ENCODE measurements at regions not wholly inside any gene's neighbourhood (a gene's known extent, or its start where the extent isn't known, plus 50 kb on each side); places are given as distances from the start of the nearest gene placed in this dataset.

GRCh38 chr16:52800432-52800831 lies 252.3 kb downstream of the CHD9NB start:
- peaks cover 7% of the 10 kb centered on the region for H3K9me3 Mint-ChIP-seq
- no peaks in the 10 kb centered on the region for H3K36me3 Mint-ChIP-seq (ENCODE audit: low read depth)
- no peak overlapping the region for H3K4me3 Mint-ChIP-seq
- H3K27me3 Mint-ChIP-seq (ENCODE audit: low read depth): no peaks in the 10 kb centered on the region
- no peaks in the 10 kb centered on the region for H3K4me1 Mint-ChIP-seq (ENCODE audit: low read depth)
- no peak for DNase-seq (ENCODE audit: low spot score)
- no peak overlapping the region for H3K27ac Mint-ChIP-seq

GRCh38 chr16:52799149-52799548 lies 252.2 kb upstream of the TOX3 start:
- H3K27me3 Mint-ChIP-seq (ENCODE audit: low read depth): no peaks in the 10 kb centered on the region
- H3K4me3 Mint-ChIP-seq: no peak overlapping the region
- peaks cover 14% of the 10 kb centered on the region for H3K9me3 Mint-ChIP-seq
- H3K36me3 Mint-ChIP-seq (ENCODE audit: low read depth): no peaks in the 10 kb centered on the region
- H3K27ac Mint-ChIP-seq: no peak overlapping the region
- no peak for DNase-seq (ENCODE audit: low spot score)
- no peaks in the 10 kb centered on the region for H3K4me1 Mint-ChIP-seq (ENCODE audit: low read depth)

- peaks cover 7% of the 10 kb centered on the region for H3K9me3 Mint-ChIP-seq
- H3K4me1 Mint-ChIP-seq (ENCODE audit: low read depth): no peaks in the 10 kb centered on the region
- no peak overlapping the region for H3K27ac Mint-ChIP-seq
- H3K36me3 Mint-ChIP-seq (ENCODE audit: low read depth): no peaks in the 10 kb centered on the region
- H3K4me3 Mint-ChIP-seq: no peak overlapping the region
- DNase-seq (ENCODE audit: low spot score): no peak
- no peaks in the 10 kb centered on the region for H3K27me3 Mint-ChIP-seq (ENCODE audit: low read depth)
Measured at GRCh38 chr16:52787709-52788108, 240.8 kb upstream of the TOX3 start.

GRCh38 chr16:52786091-52786490 lies 239.1 kb upstream of the TOX3 start:
- Mint-ChIP-seq H3K4me3 (no peak overlapping the region), H3K9me3 (peaks cover 4% of the 10 kb centered on the region), H3K4me1 (ENCODE audit: low read depth) (no peaks in the 10 kb centered on the region), H3K36me3 (ENCODE audit: low read depth) (no peaks in the 10 kb centered on the region), H3K27ac (no peak overlapping the region), H3K27me3 (ENCODE audit: low read depth) (no peaks in the 10 kb centered on the region)
- DNase-seq (ENCODE audit: low spot score): no peak

- no peak for DNase-seq (ENCODE audit: low spot score)
- Mint-ChIP-seq H3K36me3 (ENCODE audit: low read depth) (no peaks in the 10 kb centered on the region), H3K27ac (no peak overlapping the region), H3K27me3 (ENCODE audit: low read depth) (no peaks in the 10 kb centered on the region), H3K4me3 (no peak overlapping the region), H3K4me1 (ENCODE audit: low read depth) (no peaks in the 10 kb centered on the region), H3K9me3 (no peaks in the 10 kb centered on the region)
Measured at GRCh38 chr16:52785653-52786052, 238.7 kb upstream of the TOX3 start.

GRCh38 chr16:52783616-52784015 lies 236.7 kb upstream of the TOX3 start:
- Mint-ChIP-seq H3K9me3 (no peaks in the 10 kb centered on the region), H3K4me1 (ENCODE audit: low read depth) (no peaks in the 10 kb centered on the region), H3K27me3 (ENCODE audit: low read depth) (no peaks in the 10 kb centered on the region), H3K27ac (no peak overlapping the region), H3K4me3 (no peak overlapping the region), H3K36me3 (ENCODE audit: low read depth) (no peaks in the 10 kb centered on the region)
- no peak for DNase-seq (ENCODE audit: low spot score)

GRCh38 chr16:52781005-52781630 lies 234.2 kb upstream of the TOX3 start:
- no peaks in the 10 kb centered on the region for H3K9me3 Mint-ChIP-seq
- no peaks in the 10 kb centered on the region for H3K4me1 Mint-ChIP-seq (ENCODE audit: low read depth)
- H3K36me3 Mint-ChIP-seq (ENCODE audit: low read depth): no peaks in the 10 kb centered on the region
- H3K27ac Mint-ChIP-seq: no peak overlapping the region
- no peak for DNase-seq (ENCODE audit: low spot score)
- H3K27me3 Mint-ChIP-seq (ENCODE audit: low read depth): no peaks in the 10 kb centered on the region
- H3K4me3 Mint-ChIP-seq: no peak overlapping the region

- Mint-ChIP-seq H3K36me3 (ENCODE audit: low read depth) (no peaks in the 10 kb centered on the region), H3K9me3 (no peaks in the 10 kb centered on the region), H3K4me3 (no peak overlapping the region), H3K27me3 (ENCODE audit: low read depth) (no peaks in the 10 kb centered on the region), H3K27ac (no peak overlapping the region), H3K4me1 (ENCODE audit: low read depth) (no peaks in the 10 kb centered on the region)
- no peak for DNase-seq (ENCODE audit: low spot score)
Measured at GRCh38 chr16:52773026-52773425, 226.1 kb upstream of the TOX3 start.

- no peaks in the 10 kb centered on the region for H3K36me3 Mint-ChIP-seq (ENCODE audit: low read depth)
- H3K4me1 Mint-ChIP-seq (ENCODE audit: low read depth): no peaks in the 10 kb centered on the region
- no peak for DNase-seq (ENCODE audit: low spot score)
- H3K4me3 Mint-ChIP-seq: no peak overlapping the region
- H3K27me3 Mint-ChIP-seq (ENCODE audit: low read depth): no peaks in the 10 kb centered on the region
- no peaks in the 10 kb centered on the region for H3K9me3 Mint-ChIP-seq
- no peak overlapping the region for H3K27ac Mint-ChIP-seq
Measured at GRCh38 chr16:52770828-52771227, 223.9 kb upstream of the TOX3 start.

- H3K9me3 Mint-ChIP-seq: peaks cover 9% of the 10 kb centered on the region
- H3K4me1 Mint-ChIP-seq (ENCODE audit: low read depth): no peaks in the 10 kb centered on the region
- H3K4me3 Mint-ChIP-seq: no peak overlapping the region
- DNase-seq (ENCODE audit: low spot score): no peak
- H3K36me3 Mint-ChIP-seq (ENCODE audit: low read depth): no peaks in the 10 kb centered on the region
- H3K27ac Mint-ChIP-seq: no peak overlapping the region
- no peaks in the 10 kb centered on the region for H3K27me3 Mint-ChIP-seq (ENCODE audit: low read depth)
Measured at GRCh38 chr16:52758473-52758855, 211.5 kb upstream of the TOX3 start.

GRCh38 chr16:52757746-52758472 lies 211.0 kb upstream of the TOX3 start:
- Mint-ChIP-seq H3K27me3 (ENCODE audit: low read depth) (no peaks in the 10 kb centered on the region), H3K4me1 (ENCODE audit: low read depth) (no peaks in the 10 kb centered on the region), H3K36me3 (ENCODE audit: low read depth) (no peaks in the 10 kb centered on the region), H3K9me3 (peaks cover 9% of the 10 kb centered on the region), H3K27ac (no peak overlapping the region), H3K4me3 (no peak overlapping the region)
- DNase-seq (ENCODE audit: low spot score): no peak

GRCh38 chr16:52756812-52757517 lies 210.0 kb upstream of the TOX3 start:
- Mint-ChIP-seq H3K27ac (no peak overlapping the region), H3K4me3 (no peak overlapping the region), H3K4me1 (ENCODE audit: low read depth) (no peaks in the 10 kb centered on the region), H3K36me3 (ENCODE audit: low read depth) (no peaks in the 10 kb centered on the region), H3K9me3 (peaks cover 5% of the 10 kb centered on the region), H3K27me3 (ENCODE audit: low read depth) (no peaks in the 10 kb centered on the region)
- no peak for DNase-seq (ENCODE audit: low spot score)

GRCh38 chr16:52755396-52755795 lies 208.5 kb upstream of the TOX3 start:
- Mint-ChIP-seq H3K4me3 (no peak overlapping the region), H3K9me3 (peaks cover 3% of the 10 kb centered on the region), H3K4me1 (ENCODE audit: low read depth) (no peaks in the 10 kb centered on the region), H3K27ac (no peak overlapping the region), H3K36me3 (ENCODE audit: low read depth) (no peaks in the 10 kb centered on the region), H3K27me3 (ENCODE audit: low read depth) (no peaks in the 10 kb centered on the region)
- no peak for DNase-seq (ENCODE audit: low spot score)

- Mint-ChIP-seq H3K4me3 (no peak overlapping the region), H3K9me3 (no peaks in the 10 kb centered on the region), H3K27me3 (ENCODE audit: low read depth) (no peaks in the 10 kb centered on the region), H3K27ac (no peak overlapping the region), H3K4me1 (ENCODE audit: low read depth) (no peaks in the 10 kb centered on the region), H3K36me3 (ENCODE audit: low read depth) (no peaks in the 10 kb centered on the region)
- DNase-seq (ENCODE audit: low spot score): no peak
Measured at GRCh38 chr16:52751035-52751434, 204.1 kb upstream of the TOX3 start.
